ENCODE measurements at regions not wholly inside any gene's neighbourhood (a gene's known extent, or its start where the extent isn't known, plus 50 kb on each side); places are given as distances from the start of the nearest gene placed in this dataset.

- no peak for DNase-seq (ENCODE audit: low read depth in 2 of 2)
Observed at GRCh38 chr2:56962673-56963072, 778.9 kb downstream of the CCDC85A start.

- no peak for DNase-seq (ENCODE audit: low read depth in 2 of 2)
Observed at GRCh38 chr2:56969513-56969912, 785.7 kb downstream of the CCDC85A start.

- DNase-seq (ENCODE audit: low read depth in 2 of 2), result no peak
Observed at GRCh38 chr2:56971383-56971974, 787.7 kb downstream of the CCDC85A start.

GRCh38 chr2:56981554-56981953 is 797.8 kb downstream of the CCDC85A start:
- no peak for DNase-seq (ENCODE audit: low read depth in 2 of 2)

- DNase-seq (ENCODE audit: low read depth in 2 of 2), result peak in 1 of 2 donors; percentile 12
Observed at GRCh38 chr2:56985609-56986008, 801.8 kb downstream of the CCDC85A start.

GRCh38 chr2:57022496-57022895 is 838.7 kb downstream of the CCDC85A start:
- DNase-seq (ENCODE audit: low read depth in 2 of 2), result peak in 1 of 2 donors; percentile 6

- DNase-seq (ENCODE audit: low read depth in 2 of 2), result no peak
Observed at GRCh38 chr2:57044931-57045635, 861.3 kb downstream of the CCDC85A start.

GRCh38 chr2:57049273-57049672 is 865.5 kb downstream of the CCDC85A start:
- DNase-seq (ENCODE audit: low read depth in 2 of 2), result no peak

GRCh38 chr2:57050007-57050406 is 866.2 kb downstream of the CCDC85A start:
- DNase-seq (ENCODE audit: low read depth in 2 of 2), result no peak

GRCh38 chr2:57066301-57066700 is 882.5 kb downstream of the CCDC85A start:
- DNase-seq (ENCODE audit: low read depth in 2 of 2), result peak in 1 of 2 donors; percentile 20

GRCh38 chr2:57075226-57075625 is 891.4 kb downstream of the CCDC85A start:
- peak in 1 of 2 donors; percentile 2 for DNase-seq (ENCODE audit: low read depth in 2 of 2)

- DNase-seq (ENCODE audit: low read depth in 2 of 2), result peak in 1 of 2 donors; percentile 55
Observed at GRCh38 chr2:57080035-57080434, 896.2 kb downstream of the CCDC85A start.

- no peak for DNase-seq (ENCODE audit: low read depth in 2 of 2)
Observed at GRCh38 chr2:57084697-57085281, 901.0 kb downstream of the CCDC85A start.

- no peak for DNase-seq (ENCODE audit: low read depth in 2 of 2)
Observed at GRCh38 chr2:57093020-57093419, 909.2 kb downstream of the CCDC85A start.

GRCh38 chr2:57097855-57098254 is 914.1 kb downstream of the CCDC85A start:
- DNase-seq (ENCODE audit: low read depth in 2 of 2), result no peak

GRCh38 chr2:57100436-57100835 is 916.6 kb downstream of the CCDC85A start:
- no peak for DNase-seq (ENCODE audit: low read depth in 2 of 2)

GRCh38 chr2:57105694-57106093 is 921.9 kb downstream of the CCDC85A start:
- no peak for DNase-seq (ENCODE audit: low read depth in 2 of 2)

GRCh38 chr2:57107353-57107752 is 923.6 kb downstream of the CCDC85A start:
- no peak for DNase-seq (ENCODE audit: low read depth in 2 of 2)

- no peak for DNase-seq (ENCODE audit: low read depth in 2 of 2)
Observed at GRCh38 chr2:57111531-57111930, 927.7 kb downstream of the CCDC85A start.

- no peak for DNase-seq (ENCODE audit: low read depth in 2 of 2)
Observed at GRCh38 chr2:57119141-57119540, 927.5 kb upstream of the VRK2 start.

- DNase-seq (ENCODE audit: low read depth in 2 of 2), result peak; percentile 35 to 68
Observed at GRCh38 chr2:57126410-57126809, 920.2 kb upstream of the VRK2 start.

- DNase-seq (ENCODE audit: low read depth in 2 of 2), result no peak
Observed at GRCh38 chr2:57139179-57139578, 907.4 kb upstream of the VRK2 start.

- no peak for DNase-seq (ENCODE audit: low read depth in 2 of 2)
Observed at GRCh38 chr2:57141269-57141668, 905.3 kb upstream of the VRK2 start.

All from lung microvascular endothelial cell (primary cell).